Dermis microvascular lymphatic vessel endothelial cell (primary cell): ENCODE measurements at regions not wholly inside any gene's neighbourhood (a gene's known extent, or its start where the extent isn't known, plus 50 kb on each side); places are given as distances from the start of the nearest gene placed in this dataset.
A peak's percentile ranks its signal among the peaks of the same experiment; 100 is the strongest.

ENCODE experiments used
- DNase-seq, 2 donors: peaks; one replicate each; pipeline versions ENCODE4 v3.0.0 to v3.0.0-alpha.2; 2010; ENCODE audit warnings: low read depth in 2 of 2

DNA sequence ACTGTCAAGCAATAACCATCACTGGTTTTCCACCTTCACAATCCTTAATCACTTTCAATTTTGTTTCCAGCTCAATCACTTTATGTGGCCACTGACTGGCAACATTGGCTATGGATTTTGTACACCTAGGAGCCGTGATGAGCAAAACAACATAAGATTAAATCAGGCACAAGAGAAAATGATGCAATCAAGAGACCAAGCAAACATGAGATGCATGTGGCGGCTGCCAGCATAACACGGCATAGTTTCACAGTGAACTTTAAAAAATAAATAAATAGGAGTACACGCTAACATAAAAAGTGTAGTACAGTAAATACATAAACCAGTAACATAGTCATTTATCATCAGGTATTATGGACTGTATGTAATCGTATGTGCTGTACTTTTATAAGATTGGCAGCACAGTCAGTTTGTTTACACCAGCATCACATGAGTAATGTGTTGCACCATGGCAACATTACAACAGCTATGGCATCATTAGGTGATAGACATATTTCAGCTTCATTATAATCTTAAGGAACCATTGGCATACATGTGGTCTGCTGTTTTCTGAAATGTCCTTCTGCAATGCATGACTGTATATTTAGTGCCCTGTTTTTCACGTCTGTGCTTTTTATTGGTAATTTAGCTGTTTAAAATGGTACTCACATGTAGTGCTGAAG, 83.3 kb upstream of the PRDM11 start:
- no peak for DNase-seq

GRCh38 chr11:45063669-45064068, 82.8 kb upstream of the PRDM11 start:
- no peak for DNase-seq

DNA sequence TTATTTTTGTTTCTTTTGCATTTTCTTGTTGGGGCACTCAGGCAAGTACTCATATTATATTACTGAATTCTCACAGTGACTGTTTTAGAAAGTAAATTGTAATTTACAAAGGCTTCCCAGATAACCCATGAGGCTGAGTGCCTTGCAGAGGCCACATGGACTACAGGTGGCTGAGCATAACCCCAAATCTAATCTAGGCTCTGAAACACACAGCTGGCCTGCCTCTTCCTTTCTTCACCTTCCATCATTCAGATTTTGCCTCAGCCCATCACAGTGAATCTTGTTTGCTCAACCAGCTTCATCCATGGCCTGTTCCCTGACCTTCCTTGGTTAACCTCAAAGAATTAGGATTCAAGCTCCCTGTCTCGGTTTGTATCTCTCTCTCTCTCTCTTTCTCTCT, 78.5 kb upstream of the PRDM11 start:
- DNase-seq: no peak

DNA sequence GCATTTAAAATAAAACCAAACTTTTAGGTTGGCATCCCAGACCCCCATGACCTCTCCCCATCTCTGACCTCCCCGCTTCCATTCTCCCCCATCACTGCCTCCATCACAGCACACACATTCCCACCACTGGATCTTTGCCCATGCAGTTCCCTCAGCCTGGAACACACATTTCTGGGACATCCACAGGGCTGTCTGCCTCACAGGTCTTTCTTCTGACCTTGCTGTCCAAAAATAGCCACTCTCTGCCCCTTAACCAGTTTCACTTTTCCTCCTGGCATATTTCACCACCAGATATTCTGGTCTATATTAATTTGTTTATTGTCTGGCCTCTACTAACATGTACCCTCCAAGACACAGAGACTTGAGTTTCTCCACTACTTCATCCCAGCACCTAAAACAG, 75.2 kb upstream of the PRDM11 start:
- no peak for DNase-seq

DNA sequence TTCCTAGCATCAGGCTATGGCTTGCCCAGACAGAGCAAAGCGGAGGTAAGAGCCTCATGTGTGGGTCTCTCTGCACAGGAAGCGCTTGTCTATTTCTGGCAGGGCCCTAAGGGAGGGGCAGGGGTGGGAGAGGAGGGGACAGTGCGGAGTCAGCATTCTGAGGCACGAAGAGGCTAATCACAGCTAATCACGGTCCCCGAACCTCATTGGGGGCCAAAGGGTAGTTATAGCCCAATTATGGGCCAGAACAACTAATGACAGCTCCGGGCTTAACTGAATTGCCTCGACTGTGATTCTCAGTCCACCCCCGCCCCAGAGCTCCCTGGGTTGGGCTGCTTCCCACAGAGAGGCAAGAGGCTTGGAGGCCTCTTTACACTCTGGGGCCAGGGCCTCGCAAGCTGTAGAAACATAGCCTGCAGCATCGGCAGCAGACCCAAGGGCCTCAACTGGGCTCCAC, 72.7 kb upstream of the PRDM11 start:
- no peak for DNase-seq

DNA sequence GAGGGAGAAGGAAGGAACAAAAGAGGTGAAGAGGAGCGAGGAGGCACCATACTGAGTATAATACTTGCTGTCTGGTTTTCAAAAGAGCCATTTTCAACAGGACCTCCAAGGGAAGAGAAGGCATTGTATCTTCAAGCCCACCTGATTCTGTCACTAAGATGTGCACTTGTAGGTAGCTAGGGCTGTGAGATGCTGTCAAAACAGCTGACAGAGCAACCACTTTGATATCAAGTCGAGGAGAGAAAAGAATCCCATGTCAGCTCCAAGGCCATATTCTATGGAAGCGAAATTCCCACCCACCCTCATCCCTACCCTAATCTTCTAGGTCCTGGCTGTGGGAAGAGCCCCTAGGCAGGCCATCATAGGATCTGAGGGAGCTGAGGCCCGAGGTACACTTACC, 70.9 kb upstream of the PRDM11 start:
- no peak for DNase-seq

GRCh38 chr11:45075952-45076351, 70.5 kb upstream of the PRDM11 start:
- DNase-seq: no peak

GRCh38 chr11:45076761-45077160, 69.7 kb upstream of the PRDM11 start:
- no peak for DNase-seq

GRCh38 chr11:45078236-45079074, 68.0 kb upstream of the PRDM11 start:
- DNase-seq: no peak

DNA sequence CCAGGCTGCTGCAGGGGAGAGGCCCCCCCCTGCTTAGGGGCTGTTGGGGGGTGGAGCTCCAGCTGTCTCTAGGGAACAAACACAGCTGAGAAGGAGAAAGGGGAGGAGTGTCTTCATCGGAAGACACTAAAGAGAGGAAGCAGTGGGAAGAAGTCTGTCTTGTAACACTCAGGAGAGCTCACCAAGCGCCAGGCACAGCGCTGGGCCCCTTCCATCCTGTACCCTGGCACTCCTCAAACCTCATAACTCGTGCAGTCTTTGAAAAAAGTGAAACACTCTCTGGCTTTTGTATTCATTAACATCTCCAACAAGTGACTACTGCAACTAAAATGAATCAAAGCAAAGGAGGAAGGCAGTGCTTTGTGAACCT, 67.4 kb upstream of the PRDM11 start:
- no peak for DNase-seq

GRCh38 chr11:45079567-45079942, 66.9 kb upstream of the PRDM11 start:
- DNase-seq: no peak

- no peak for DNase-seq
These were observed 66.3 kb upstream of the PRDM11 start for GRCh38 chr11:45079943-45080719.

DNA sequence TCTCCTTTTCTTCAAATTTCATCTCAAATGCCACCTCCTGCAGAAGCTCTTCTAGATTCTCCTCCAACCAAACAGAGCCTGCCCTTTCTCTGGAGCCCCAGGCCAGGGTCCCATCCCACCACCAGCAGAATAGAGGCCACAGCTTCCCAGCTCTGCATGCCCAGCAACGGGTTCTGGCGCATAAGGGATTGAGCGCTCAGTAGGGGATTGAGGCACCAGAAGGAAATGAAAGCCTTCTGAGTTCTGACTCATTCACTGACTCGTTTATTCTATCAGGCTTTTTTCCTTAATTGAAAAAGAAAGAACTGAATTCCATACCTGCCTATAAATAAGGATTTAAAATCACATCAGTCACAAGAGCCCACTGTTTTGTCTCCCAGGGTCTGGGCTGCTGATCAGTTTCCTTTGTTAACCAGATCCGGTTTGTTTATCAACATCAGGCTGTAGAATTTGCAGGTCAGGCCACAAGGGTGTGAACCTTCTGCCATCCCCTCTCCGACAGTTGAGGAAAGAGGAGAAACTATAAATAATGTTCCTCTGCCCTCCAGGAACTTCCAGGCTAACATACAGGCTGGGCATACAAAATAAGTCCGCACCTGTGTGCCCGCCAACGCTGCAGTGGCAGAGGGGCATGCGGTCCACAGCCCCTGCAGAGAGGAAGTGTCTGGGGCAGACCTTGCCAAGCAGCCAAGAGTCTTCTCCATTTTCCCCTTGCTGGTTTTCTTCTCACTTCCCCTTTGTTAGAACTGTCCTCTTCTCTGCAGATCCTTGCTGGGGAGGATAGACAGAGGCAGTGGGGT, 63.5 kb upstream of the PRDM11 start:
- DNase-seq: no peak

- peak in 1 of 2 donors; percentile 12 for DNase-seq
These were observed 62.8 kb upstream of the PRDM11 start for GRCh38 chr11:45083544-45084087.

DNA sequence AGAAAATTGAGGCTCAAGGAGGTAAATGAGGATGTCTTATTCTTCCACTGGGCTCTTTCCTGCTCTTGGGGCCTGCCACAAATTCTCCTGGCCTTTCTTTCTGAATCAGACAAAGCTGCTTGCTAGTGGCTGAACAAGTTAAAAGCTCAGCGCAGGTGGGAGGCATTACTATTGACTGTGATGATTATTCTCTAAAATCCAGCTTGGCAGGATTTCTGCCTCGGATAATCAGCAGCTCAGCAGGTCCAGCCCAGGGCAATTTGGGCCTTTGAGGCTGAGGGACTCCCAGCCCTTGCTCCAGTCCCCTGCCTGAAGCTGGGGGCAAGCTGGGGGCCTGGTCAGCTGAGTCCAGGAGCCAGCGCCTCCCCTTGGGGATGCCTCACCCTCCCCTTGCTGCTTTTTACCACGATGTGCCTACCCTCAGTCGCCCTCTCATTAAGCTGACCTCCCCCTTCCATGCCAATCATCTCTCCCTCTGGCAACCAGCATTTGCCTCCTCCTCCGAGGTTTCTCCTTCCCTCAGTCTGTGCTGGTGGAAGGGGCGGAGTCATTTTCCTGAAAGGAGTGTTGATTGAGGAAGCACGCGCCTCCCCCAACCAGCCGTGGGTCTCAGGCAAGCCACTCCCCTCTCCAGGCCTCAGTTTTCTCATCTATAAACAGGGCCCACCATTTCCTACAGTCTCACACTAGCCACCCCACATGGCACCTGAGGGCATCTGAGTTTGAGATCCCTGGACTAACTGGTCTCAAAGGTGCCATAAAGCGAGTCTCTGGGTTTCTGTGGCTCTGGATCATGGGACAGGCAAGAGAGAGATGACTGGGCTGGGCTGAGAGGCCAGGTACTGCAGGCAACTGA, 60.6 kb upstream of the PRDM11 start:
- DNase-seq: no peak

DNA sequence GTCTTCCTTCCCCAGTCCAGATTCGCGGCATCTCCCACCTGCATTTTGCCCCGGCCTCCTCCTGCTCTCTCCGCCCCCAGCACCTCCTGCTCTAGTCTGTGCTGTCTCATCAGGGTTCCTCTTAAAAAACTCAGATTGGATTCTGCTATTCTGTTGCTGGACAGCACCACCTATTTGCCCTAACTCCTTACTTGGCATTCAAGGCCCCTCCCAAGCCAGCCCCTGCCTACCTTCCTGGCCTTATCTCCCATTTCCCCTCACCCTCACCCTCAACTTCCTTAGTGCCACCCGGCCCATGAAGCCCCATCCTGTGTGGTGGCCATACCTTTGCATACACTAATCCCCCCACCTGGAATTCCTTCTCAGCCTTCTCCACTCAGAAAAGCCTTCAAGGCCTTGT, 59.9 kb upstream of the PRDM11 start:
- no peak for DNase-seq

DNA sequence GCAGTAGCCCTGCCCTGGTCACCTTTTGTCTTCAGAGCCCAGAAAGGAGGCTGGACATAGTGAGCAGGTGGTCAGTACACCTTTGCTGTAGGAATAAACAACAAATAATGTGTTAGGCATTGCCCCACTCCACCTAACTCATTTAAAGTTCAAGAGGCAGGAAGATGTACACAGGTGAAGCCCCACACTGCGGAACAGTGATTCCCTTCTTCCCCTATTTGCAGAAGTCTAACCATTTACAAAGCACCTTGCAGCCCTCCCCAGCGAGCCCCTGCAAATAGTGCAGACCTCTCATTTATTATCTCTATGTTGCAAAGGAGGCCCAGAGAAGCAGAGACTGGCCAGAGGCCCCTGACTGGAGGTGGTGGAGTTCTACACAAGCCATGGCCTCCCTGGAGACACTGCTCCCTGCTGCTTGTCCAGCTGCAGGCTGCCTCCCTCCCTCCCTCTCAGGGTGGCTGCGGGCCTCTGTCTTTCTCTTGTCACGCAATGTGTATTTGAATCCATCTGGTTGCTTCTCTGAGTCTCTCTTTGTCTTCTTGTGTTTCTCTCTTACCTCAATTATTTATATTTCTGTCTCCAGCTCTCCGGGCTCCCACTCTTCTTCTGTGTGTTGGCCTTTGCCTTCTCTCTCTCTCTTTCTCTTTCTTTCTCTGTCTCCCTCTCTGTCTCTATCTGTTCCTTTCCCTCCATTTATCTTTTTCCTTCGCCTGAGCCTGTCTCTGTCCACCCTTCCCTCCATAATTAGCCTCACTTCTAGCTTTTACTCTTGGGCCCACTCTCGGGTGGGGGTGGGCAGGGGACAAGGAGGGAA, 59.1 kb upstream of the PRDM11 start:
- DNase-seq: no peak

GRCh38 chr11:45087900-45088160, 58.6 kb upstream of the PRDM11 start:
- no peak for DNase-seq

GRCh38 chr11:45089251-45089650, 57.2 kb upstream of the PRDM11 start:
- no peak for DNase-seq
